ENCODE measurements at regions not wholly inside any gene's neighbourhood (a gene's known extent, or its start where the extent isn't known, plus 50 kb on each side); places are given as distances from the start of the nearest gene placed in this dataset.

DNA sequence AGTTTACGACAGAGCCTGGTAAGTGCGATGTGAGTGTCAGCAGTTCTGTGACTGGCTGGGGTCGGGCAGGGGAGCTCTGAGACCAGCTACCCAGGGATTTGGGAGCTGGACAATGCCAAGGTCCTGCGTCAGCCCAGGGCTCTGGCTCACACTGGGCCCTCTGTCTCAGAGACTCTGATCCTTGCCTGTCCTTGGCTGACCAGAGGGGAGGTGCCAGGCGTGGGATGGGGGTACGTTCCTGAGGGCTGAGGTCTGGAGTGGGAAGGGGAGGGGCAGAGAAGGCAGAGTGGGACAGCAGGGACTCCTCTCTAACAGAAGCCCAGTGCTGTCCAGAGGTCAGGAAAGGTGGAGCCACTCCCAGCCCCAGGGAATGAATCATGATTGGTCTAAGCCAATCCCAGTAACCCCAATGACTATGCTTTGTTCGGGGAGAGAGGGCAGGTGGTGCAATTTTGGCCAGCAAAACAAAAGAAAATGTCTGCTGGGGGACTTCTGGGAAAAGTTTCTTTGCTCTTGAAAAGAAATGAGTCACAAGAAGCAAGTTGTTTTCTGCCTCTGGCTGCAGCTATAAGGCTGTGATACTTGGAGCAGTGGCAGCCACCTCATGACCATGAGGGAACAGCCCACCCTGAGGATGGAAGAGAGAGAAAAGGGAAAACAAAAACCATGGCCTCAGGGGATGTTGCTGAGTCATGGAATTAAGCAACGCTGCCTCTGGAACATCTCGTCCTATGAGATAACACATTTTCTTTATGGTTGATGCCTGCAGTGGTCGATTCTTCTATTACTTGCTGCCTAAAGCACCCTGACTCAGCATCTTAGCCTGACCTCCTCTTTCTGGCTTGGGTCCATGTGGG is 108.3 kb downstream of the CHST1 start:
- Histone ChIP-seq H4K5ac (ENCODE audit: low read depth, low read length) (no peak overlapping the region), H3K4me2 (ENCODE audit: low read depth, low read length) (no peak overlapping the region), H2AK9ac (replicated peaks; ENCODE audit: low read depth, low read length, poor library complexity) (no peak overlapping the region), H3K79me1 (ENCODE audit: low read depth in 1 of 2, low read length in 2 of 2) (no peaks in the 10 kb centered on the region), H3K27me3 (ENCODE audit: control insufficient read depth, insufficient read depth, low read length) (no peaks in the 10 kb centered on the region; the same call in 1 of the 2 replicates), H3K4me1 (ENCODE audit: control insufficient read depth, insufficient read depth, low read length) (no peaks in the 10 kb centered on the region), H3K9me1 (ENCODE audit: insufficient read depth, low read length) (no peaks in the 10 kb centered on the region), H3K9me3 (ENCODE audit: control insufficient read depth, insufficient read depth, low read length) (no peaks in the 10 kb centered on the region), H3K9ac (ENCODE audit: low read depth, low read length) (no peak overlapping the region), H2BK120ac (ENCODE audit: low read depth, low read length) (no peak overlapping the region), H3K4ac (ENCODE audit: low read depth, low read length) (no peak overlapping the region), H4K8ac (ENCODE audit: low read depth in 2 of 2, low read length in 2 of 2) (no peak overlapping the region), H4K20me1 (ENCODE audit: insufficient read depth, low read length) (no peaks in the 10 kb centered on the region; the same call in 1 of the 2 replicates), H3K23ac (ENCODE audit: low read depth, low read length) (no peak overlapping the region), H3K27ac (ENCODE audit: insufficient read depth, low read length) (no peak overlapping the region), H3K14ac (replicated peaks; ENCODE audit: low read depth, low read length) (no peak overlapping the region), H2BK5ac (ENCODE audit: low read depth, low read length, poor library complexity, severe bottlenecking) (no peak overlapping the region), H3K18ac (ENCODE audit: low read depth, low read length) (no peak overlapping the region), H3K4me3 (ENCODE audit: insufficient read depth, low read depth, low read length) (no peak overlapping the region), H2BK15ac (ENCODE audit: low read depth, low read length) (no peak overlapping the region), H2AFZ (replicated peaks; ENCODE audit: low read length, poor library complexity) (no peak overlapping the region), H2AK5ac (ENCODE audit: low read depth, low read length) (no peak overlapping the region), H2BK20ac (ENCODE audit: low read depth, low read length) (no peak overlapping the region), H3K56ac (ENCODE audit: extremely low read depth, insufficient read depth, low read length) (no peak overlapping the region), H3K36me3 (ENCODE audit: control insufficient read depth, insufficient read depth, low read length) (no peaks in the 10 kb centered on the region), H4K91ac (ENCODE audit: insufficient read depth, low read depth, low read length) (no peak overlapping the region)
- BruUV-seq (replicated peaks): no TSS peak
- CTCF ChIA-PET: no interaction called here
- POLR2A ChIA-PET (ENCODE audit: unreplicated experiment): no interaction called here
- DNase-seq (no peak), ATAC-seq (ENCODE audit: low read depth) (no peak)
- intact Hi-C loops (cut with micrococcal nuclease) (no loop called here), dilution Hi-C loops (cut with HindIII; ENCODE audit: low sequenced_read_pairs, unreplicated experiment) (no loop called here), in situ Hi-C loops (cut with MboI; ENCODE audit: low sequenced_read_pairs) (no loop called here)
- TF ChIP-seq NFE2L2 (IDR thresholded peaks at IDR 0.05; ENCODE audit: low read depth, low read length) (peak; percentile 24; the same call in 1 of the 2 replicates), MAFK (IDR thresholded peaks at IDR 0.05; ENCODE audit: low read depth, low read length) (peak; percentile 44), RFX5 (IDR thresholded peaks at IDR 0.05; ENCODE audit: low read depth, low read length) (no peak)
- WGBS, 2 experiments (ENCODE audit: extremely low coverage in 2 of 2, insufficient read length in 1 of 2): 27% methylated on average over 3 of the region's 10 CpGs; no CpG with 5 or more reads in 1 of the 2 experiments

All from IMR-90 (cell line).